HEK293 (cell line): ENCODE measurements at regions not wholly inside any gene's neighbourhood (a gene's known extent, or its start where the extent isn't known, plus 50 kb on each side); places are given as distances from the start of the nearest gene placed in this dataset.

Source experiments
- FEZF1 ChIP-seq: fragments of 450-650 bp; formaldehyde crosslinking; IDR thresholded peaks from 2 replicates; pipeline ENCODE4 v1.5.1; 2016; ENCODE audit warnings: missing biosample characterization, missing genetic modification characterization
- OVOL3 ChIP-seq: fragments of 450-650 bp; formaldehyde crosslinking; IDR thresholded peaks from 2 replicates; pipeline ENCODE4 v1.5.1; 2016; ENCODE audit warnings: missing biosample characterization, missing genetic modification characterization
- TCF7L2 ChIP-seq: IDR thresholded peaks from 2 replicates; pipeline ENCODE4 v1.6.1; 2011; ENCODE audit warnings: low read depth, mild to moderate bottlenecking, inconsistent platforms, low read length, moderate library complexity, borderline replicate concordance
- ZBTB20 ChIP-seq: fragments of 450-650 bp; formaldehyde crosslinking; IDR thresholded peaks from 2 replicates; pipeline ENCODE4 v1.5.1; 2016; ENCODE audit warnings: missing biosample characterization, missing genetic modification characterization
- ZNF175 ChIP-seq: fragments of 450-650 bp; formaldehyde crosslinking; IDR thresholded peaks from 2 replicates; pipeline ENCODE4 v1.5.1; 2016; ENCODE audit warnings: missing biosample characterization, missing genetic modification characterization
- ZNF184 ChIP-seq: fragments of 450-650 bp; IDR thresholded peaks from 2 replicates; pipeline ENCODE4 v1.5.1; 2018; ENCODE audit warnings: missing biosample characterization, mild to moderate bottlenecking, missing genetic modification characterization
- ZNF274 ChIP-seq, 2 experiments: fragments of 200-500 bp in 1 of 2; fragments of 450-650 bp in 1 of 2; sonication (Bioruptor generic) in 1 of 2; formaldehyde crosslinking in 1 of 2; IDR thresholded peaks; 2 replicates each; pipeline versions ENCODE4 v1.5.1 to v1.6.1; 2014 to 2016; ENCODE audit warnings: borderline replicate concordance in 1 of 2, inconsistent platforms in 1 of 2, low read length in 1 of 2, missing biosample characterization in 1 of 2, missing genetic modification characterization in 1 of 2
- TF ChIP-seq, protein P1 (sequence below): fragments of 450-650 bp; formaldehyde crosslinking; IDR thresholded peaks from 2 replicates; pipeline ENCODE4 v1.5.1; 2016; ENCODE audit warnings: missing biosample characterization, missing genetic modification characterization
- TF ChIP-seq, protein P2 (sequence below): fragments of 450-650 bp; formaldehyde crosslinking; IDR thresholded peaks from 2 replicates; pipeline ENCODE4 v1.5.1; 2017; ENCODE audit warnings: missing biosample characterization, missing genetic modification characterization
- TF ChIP-seq, protein P3 (sequence below): fragments of 450-650 bp; formaldehyde crosslinking; IDR thresholded peaks from 2 replicates; pipeline ENCODE4 v1.5.1; 2017; ENCODE audit warnings: missing biosample characterization, missing genetic modification characterization

- no peak for TF ChIP-seq ZBTB20
- TF ChIP-seq, protein P1, sequence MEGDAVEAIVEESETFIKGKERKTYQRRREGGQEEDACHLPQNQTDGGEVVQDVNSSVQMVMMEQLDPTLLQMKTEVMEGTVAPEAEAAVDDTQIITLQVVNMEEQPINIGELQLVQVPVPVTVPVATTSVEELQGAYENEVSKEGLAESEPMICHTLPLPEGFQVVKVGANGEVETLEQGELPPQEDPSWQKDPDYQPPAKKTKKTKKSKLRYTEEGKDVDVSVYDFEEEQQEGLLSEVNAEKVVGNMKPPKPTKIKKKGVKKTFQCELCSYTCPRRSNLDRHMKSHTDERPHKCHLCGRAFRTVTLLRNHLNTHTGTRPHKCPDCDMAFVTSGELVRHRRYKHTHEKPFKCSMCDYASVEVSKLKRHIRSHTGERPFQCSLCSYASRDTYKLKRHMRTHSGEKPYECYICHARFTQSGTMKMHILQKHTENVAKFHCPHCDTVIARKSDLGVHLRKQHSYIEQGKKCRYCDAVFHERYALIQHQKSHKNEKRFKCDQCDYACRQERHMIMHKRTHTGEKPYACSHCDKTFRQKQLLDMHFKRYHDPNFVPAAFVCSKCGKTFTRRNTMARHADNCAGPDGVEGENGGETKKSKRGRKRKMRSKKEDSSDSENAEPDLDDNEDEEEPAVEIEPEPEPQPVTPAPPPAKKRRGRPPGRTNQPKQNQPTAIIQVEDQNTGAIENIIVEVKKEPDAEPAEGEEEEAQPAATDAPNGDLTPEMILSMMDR (tag by site-specific recombination): no peak
- no peak for TF ChIP-seq OVOL3 (tag by site-specific recombination)
- TF ChIP-seq TCF7L2: 0 out of 2 replicates have a peak, but pooled peaks have one; percentile 44
- no peak for TF ChIP-seq ZNF175 (tag by site-specific recombination)
- TF ChIP-seq, protein P2, sequence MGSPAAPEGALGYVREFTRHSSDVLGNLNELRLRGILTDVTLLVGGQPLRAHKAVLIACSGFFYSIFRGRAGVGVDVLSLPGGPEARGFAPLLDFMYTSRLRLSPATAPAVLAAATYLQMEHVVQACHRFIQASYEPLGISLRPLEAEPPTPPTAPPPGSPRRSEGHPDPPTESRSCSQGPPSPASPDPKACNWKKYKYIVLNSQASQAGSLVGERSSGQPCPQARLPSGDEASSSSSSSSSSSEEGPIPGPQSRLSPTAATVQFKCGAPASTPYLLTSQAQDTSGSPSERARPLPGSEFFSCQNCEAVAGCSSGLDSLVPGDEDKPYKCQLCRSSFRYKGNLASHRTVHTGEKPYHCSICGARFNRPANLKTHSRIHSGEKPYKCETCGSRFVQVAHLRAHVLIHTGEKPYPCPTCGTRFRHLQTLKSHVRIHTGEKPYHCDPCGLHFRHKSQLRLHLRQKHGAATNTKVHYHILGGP: no peak
- no peak for TF ChIP-seq ZNF274 (IDR thresholded peaks at IDR 0.05; ENCODE audit: low read length)
- no peak for TF ChIP-seq ZNF274 (tag by site-specific recombination; IDR thresholded peaks at IDR 0.05; ENCODE audit: borderline replicate concordance)
- TF ChIP-seq FEZF1: no peak
- no peak for TF ChIP-seq ZNF184
- TF ChIP-seq, protein P3, sequence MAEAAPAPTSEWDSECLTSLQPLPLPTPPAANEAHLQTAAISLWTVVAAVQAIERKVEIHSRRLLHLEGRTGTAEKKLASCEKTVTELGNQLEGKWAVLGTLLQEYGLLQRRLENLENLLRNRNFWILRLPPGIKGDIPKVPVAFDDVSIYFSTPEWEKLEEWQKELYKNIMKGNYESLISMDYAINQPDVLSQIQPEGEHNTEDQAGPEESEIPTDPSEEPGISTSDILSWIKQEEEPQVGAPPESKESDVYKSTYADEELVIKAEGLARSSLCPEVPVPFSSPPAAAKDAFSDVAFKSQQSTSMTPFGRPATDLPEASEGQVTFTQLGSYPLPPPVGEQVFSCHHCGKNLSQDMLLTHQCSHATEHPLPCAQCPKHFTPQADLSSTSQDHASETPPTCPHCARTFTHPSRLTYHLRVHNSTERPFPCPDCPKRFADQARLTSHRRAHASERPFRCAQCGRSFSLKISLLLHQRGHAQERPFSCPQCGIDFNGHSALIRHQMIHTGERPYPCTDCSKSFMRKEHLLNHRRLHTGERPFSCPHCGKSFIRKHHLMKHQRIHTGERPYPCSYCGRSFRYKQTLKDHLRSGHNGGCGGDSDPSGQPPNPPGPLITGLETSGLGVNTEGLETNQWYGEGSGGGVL (tag by site-specific recombination): no peak
These were observed 56.4 kb upstream of the FANCC start for GRCh38 chr9:95373782-95374487.
